SK-N-SH treated with all-trans-retinoic acid at 6 μM for 48 hours (cell line): ENCODE measurements at regions not wholly inside any gene's neighbourhood (a gene's known extent, or its start where the extent isn't known, plus 50 kb on each side); places are given as distances from the start of the nearest gene placed in this dataset.

ENCODE experiments used
- ATAC-seq: fragments of 200-7000 bp; cut with Tn5 transposase; 3 replicates; pipeline ENCODE4 v1.9.1; 2020; ENCODE audit warnings: mild to moderate bottlenecking, moderate library complexity
- ARNTL ChIP-seq: fragments of 450-650 bp; formaldehyde crosslinking; IDR thresholded peaks from 2 replicates; pipeline ENCODE4 v1.5.0; 2020; ENCODE audit warnings: low read depth, mild to moderate bottlenecking, moderate library complexity, borderline replicate concordance
- BACH2 ChIP-seq: fragments of 250-450 bp; sonication (Bioruptor Pico); IDR thresholded peaks from 2 replicates; pipeline ENCODE4 v1.9.0; 2021; ENCODE audit warnings: mild to moderate bottlenecking, borderline replicate concordance
- CSDC2 ChIP-seq: fragments of 250-450 bp; sonication (Bioruptor Pico); IDR thresholded peaks from 2 replicates; pipeline ENCODE4 v1.5.0; 2020; ENCODE audit warnings: mild to moderate bottlenecking, moderate library complexity
- ESRRG ChIP-seq: fragments of 250-450 bp; sonication (Bioruptor Pico); IDR thresholded peaks from 2 replicates; pipeline ENCODE4 v1.6.1; 2021; ENCODE audit warnings: mild to moderate bottlenecking
- GLIS3 ChIP-seq: fragments of 250-450 bp; sonication (Bioruptor Pico); IDR thresholded peaks from 2 replicates; pipeline ENCODE4 v1.5.0; 2020; ENCODE audit warnings: mild to moderate bottlenecking, moderate library complexity
- ISL1 ChIP-seq: fragments of 250-450 bp; sonication (Bioruptor Pico); IDR thresholded peaks from 2 replicates; pipeline ENCODE4 v2.1.2; 2022; ENCODE audit warnings: mild to moderate bottlenecking, moderate library complexity
- OSR1 ChIP-seq: fragments of 250-450 bp; sonication (Bioruptor Pico); IDR thresholded peaks from 2 replicates; pipeline ENCODE4 v1.8.0; 2022; ENCODE audit warnings: moderate library complexity, mild to moderate bottlenecking, inconsistent platforms
- PPARA ChIP-seq: fragments of 250-450 bp; sonication (Bioruptor Pico); IDR thresholded peaks from 2 replicates; pipeline ENCODE4 v1.5.0; 2020; ENCODE audit warnings: mild to moderate bottlenecking, borderline replicate concordance
- RARB ChIP-seq: fragments of 250-450 bp; sonication (Bioruptor Pico); IDR thresholded peaks from 2 replicates; pipeline ENCODE4 v1.8.0; 2021; ENCODE audit warnings: mild to moderate bottlenecking, moderate library complexity
- TCF4 ChIP-seq: fragments of 250-450 bp; sonication (Bioruptor Pico); IDR thresholded peaks from 2 replicates; pipeline ENCODE4 v1.8.0; 2021; ENCODE audit warnings: mild to moderate bottlenecking, moderate library complexity, borderline replicate concordance
- TOX ChIP-seq: fragments of 250-450 bp; sonication (Bioruptor Pico); IDR thresholded peaks from 2 replicates; pipeline ENCODE4 v1.8.0; 2021; ENCODE audit warnings: mild to moderate bottlenecking, moderate library complexity, borderline replicate concordance
- ZC3H10 ChIP-seq: fragments of 250-450 bp; sonication (Bioruptor Pico); IDR thresholded peaks from 2 replicates; pipeline ENCODE4 v1.5.1; 2021; ENCODE audit warnings: mild to moderate bottlenecking, moderate library complexity
- ZFP3 ChIP-seq: fragments of 250-450 bp; sonication (Bioruptor Pico); IDR thresholded peaks from 2 replicates; pipeline ENCODE4 v1.5.0; 2020; ENCODE audit warnings: mild to moderate bottlenecking, moderate library complexity
- ZFP30 ChIP-seq: fragments of 450-650 bp; formaldehyde crosslinking; IDR thresholded peaks from 2 replicates; pipeline ENCODE4 v1.5.0; 2022; ENCODE audit warnings: mild to moderate bottlenecking, moderate library complexity
- ZNF565 ChIP-seq: fragments of 450-650 bp; formaldehyde crosslinking; conservative IDR thresholded peaks from 2 replicates; pipeline ENCODE4 v1.5.0; 2020; ENCODE audit warnings: low read depth, mild to moderate bottlenecking, moderate library complexity
- ZNF70 ChIP-seq: fragments of 450-650 bp; formaldehyde crosslinking; IDR thresholded peaks from 2 replicates; pipeline ENCODE4 v1.5.0; 2020; ENCODE audit warnings: mild to moderate bottlenecking, moderate library complexity
- ZNF8 ChIP-seq: fragments of 450-650 bp; formaldehyde crosslinking; IDR thresholded peaks from 2 replicates; pipeline ENCODE4 v1.5.0; 2020; ENCODE audit warnings: mild to moderate bottlenecking, moderate library complexity
- TF ChIP-seq, protein P1 (sequence below): fragments of 250-450 bp; sonication (Bioruptor Pico); IDR thresholded peaks from 2 replicates; pipeline ENCODE4 v1.5.0; 2020; ENCODE audit warnings: mild to moderate bottlenecking, moderate library complexity
- TF ChIP-seq, protein P2 (sequence below): fragments of 250-450 bp; sonication (Bioruptor Pico); IDR thresholded peaks from 2 replicates; pipeline ENCODE4 v1.8.0; 2020; ENCODE audit warnings: mild to moderate bottlenecking, moderate library complexity, borderline replicate concordance
- TF ChIP-seq, protein P3 (sequence below): fragments of 250-450 bp; sonication (Bioruptor Pico); IDR thresholded peaks from 2 replicates; pipeline ENCODE4 v1.5.1; 2021; ENCODE audit warnings: mild to moderate bottlenecking, moderate library complexity
- TF ChIP-seq, protein P4 (sequence below): fragments of 250-450 bp; sonication (Bioruptor Pico); IDR thresholded peaks from 2 replicates; pipeline ENCODE4 v1.5.1; 2020; ENCODE audit warnings: low read depth, mild to moderate bottlenecking, moderate library complexity

DNA sequence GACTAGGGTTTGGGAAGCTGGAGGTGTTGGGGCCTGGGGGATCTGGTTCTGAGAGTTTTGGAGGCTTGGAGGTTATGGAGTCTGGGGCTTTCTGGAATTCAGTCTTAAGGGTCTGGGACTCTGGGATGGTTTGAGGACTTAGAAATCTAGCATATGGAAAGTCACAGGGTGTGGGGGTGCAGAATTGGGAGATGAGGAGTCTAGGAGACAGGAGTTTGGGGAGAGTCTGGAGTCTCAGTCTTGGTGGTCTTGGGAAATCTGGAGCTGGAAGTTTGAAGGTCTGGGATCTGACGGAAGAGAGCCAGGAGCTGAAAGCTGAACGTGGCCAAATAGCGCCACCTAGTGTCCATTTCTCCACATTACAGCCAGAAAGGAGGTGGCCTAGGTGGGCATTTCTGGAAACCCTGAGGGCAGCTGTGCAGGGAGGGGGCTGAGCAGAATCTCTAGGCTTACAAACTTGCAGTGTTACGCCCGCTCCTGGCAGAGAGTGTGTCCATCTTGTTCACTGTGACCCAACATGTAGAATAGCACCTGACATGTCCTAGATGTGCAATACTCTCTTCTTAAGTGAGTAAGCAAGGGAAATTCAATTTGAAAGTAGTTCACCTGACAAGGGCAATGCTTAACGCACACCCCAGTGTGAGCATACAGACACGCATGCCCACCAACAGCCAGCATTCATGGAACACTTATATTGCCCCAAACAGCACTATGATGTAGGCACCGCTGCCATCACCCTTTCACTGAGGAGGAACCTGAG is 204.8 kb downstream of the TFCP2L1 start:
- ATAC-seq = peak; percentile 73
- no peak for TF ChIP-seq ZFP3 (CRISPR knock-in tag)
- TF ChIP-seq ISL1 (CRISPR knock-in tag) = no peak
- no peak for TF ChIP-seq BACH2 (CRISPR knock-in tag)

DNA sequence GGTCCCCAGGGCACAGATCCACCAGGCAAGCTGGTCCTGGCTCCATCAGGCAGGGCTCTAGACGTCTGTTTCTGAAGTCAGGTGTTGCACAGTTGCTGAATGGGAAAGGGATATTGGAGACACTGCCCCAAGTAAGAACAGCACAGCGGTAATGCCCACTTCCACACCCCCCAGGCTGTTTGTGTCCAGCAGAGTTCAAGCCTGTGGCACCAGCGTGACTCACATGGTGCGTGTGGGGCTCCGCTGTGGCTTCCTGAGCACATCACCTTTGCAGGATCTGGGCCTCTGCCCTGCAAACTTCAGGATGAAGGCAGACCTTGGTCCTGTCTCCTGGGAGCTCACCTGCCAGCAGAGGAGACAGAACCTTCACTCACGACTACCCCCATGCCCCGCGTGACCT is 203.3 kb downstream of the TFCP2L1 start:
- TF ChIP-seq TOX (CRISPR knock-in tag) = no peak
- TF ChIP-seq, protein P1, sequence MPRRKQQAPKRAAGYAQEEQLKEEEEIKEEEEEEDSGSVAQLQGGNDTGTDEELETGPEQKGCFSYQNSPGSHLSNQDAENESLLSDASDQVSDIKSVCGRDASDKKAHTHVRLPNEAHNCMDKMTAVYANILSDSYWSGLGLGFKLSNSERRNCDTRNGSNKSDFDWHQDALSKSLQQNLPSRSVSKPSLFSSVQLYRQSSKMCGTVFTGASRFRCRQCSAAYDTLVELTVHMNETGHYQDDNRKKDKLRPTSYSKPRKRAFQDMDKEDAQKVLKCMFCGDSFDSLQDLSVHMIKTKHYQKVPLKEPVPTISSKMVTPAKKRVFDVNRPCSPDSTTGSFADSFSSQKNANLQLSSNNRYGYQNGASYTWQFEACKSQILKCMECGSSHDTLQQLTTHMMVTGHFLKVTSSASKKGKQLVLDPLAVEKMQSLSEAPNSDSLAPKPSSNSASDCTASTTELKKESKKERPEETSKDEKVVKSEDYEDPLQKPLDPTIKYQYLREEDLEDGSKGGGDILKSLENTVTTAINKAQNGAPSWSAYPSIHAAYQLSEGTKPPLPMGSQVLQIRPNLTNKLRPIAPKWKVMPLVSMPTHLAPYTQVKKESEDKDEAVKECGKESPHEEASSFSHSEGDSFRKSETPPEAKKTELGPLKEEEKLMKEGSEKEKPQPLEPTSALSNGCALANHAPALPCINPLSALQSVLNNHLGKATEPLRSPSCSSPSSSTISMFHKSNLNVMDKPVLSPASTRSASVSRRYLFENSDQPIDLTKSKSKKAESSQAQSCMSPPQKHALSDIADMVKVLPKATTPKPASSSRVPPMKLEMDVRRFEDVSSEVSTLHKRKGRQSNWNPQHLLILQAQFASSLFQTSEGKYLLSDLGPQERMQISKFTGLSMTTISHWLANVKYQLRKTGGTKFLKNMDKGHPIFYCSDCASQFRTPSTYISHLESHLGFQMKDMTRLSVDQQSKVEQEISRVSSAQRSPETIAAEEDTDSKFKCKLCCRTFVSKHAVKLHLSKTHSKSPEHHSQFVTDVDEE (CRISPR knock-in tag) = no peak
- TF ChIP-seq PPARA = no peak
- TF ChIP-seq ARNTL (CRISPR knock-in tag) = no peak
- TF ChIP-seq ZNF8 (CRISPR knock-in tag) = no peak
- no peak for TF ChIP-seq ESRRG (CRISPR knock-in tag)
- TF ChIP-seq GLIS3 = no peak
- no peak for TF ChIP-seq CSDC2 (CRISPR knock-in tag)
- no peak for TF ChIP-seq ZFP30 (CRISPR knock-in tag)
- TF ChIP-seq, protein P2, sequence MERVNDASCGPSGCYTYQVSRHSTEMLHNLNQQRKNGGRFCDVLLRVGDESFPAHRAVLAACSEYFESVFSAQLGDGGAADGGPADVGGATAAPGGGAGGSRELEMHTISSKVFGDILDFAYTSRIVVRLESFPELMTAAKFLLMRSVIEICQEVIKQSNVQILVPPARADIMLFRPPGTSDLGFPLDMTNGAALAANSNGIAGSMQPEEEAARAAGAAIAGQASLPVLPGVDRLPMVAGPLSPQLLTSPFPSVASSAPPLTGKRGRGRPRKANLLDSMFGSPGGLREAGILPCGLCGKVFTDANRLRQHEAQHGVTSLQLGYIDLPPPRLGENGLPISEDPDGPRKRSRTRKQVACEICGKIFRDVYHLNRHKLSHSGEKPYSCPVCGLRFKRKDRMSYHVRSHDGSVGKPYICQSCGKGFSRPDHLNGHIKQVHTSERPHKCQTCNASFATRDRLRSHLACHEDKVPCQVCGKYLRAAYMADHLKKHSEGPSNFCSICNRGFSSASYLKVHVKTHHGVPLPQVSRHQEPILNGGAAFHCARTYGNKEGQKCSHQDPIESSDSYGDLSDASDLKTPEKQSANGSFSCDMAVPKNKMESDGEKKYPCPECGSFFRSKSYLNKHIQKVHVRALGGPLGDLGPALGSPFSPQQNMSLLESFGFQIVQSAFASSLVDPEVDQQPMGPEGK (CRISPR knock-in tag) = no peak
- TF ChIP-seq RARB (CRISPR knock-in tag) = no peak
- no peak for TF ChIP-seq ZNF565 (CRISPR knock-in tag)
- TF ChIP-seq ISL1 (CRISPR knock-in tag) = no peak
- TF ChIP-seq ZC3H10 (CRISPR knock-in tag) = no peak
- no peak for TF ChIP-seq ZFP3 (CRISPR knock-in tag)
- TF ChIP-seq TCF4 (CRISPR knock-in tag) = no peak
- TF ChIP-seq, protein P3, sequence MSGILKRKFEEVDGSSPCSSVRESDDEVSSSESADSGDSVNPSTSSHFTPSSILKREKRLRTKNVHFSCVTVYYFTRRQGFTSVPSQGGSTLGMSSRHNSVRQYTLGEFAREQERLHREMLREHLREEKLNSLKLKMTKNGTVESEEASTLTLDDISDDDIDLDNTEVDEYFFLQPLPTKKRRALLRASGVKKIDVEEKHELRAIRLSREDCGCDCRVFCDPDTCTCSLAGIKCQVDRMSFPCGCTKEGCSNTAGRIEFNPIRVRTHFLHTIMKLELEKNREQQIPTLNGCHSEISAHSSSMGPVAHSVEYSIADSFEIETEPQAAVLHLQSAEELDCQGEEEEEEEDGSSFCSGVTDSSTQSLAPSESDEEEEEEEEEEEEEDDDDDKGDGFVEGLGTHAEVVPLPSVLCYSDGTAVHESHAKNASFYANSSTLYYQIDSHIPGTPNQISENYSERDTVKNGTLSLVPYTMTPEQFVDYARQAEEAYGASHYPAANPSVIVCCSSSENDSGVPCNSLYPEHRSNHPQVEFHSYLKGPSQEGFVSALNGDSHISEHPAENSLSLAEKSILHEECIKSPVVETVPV (CRISPR knock-in tag) = no peak
- TF ChIP-seq OSR1 (CRISPR knock-in tag) = no peak
- no peak for TF ChIP-seq ZNF70 (CRISPR knock-in tag)
- TF ChIP-seq, all 23 proteins: peak for 0
- ATAC-seq = no peak

DNA sequence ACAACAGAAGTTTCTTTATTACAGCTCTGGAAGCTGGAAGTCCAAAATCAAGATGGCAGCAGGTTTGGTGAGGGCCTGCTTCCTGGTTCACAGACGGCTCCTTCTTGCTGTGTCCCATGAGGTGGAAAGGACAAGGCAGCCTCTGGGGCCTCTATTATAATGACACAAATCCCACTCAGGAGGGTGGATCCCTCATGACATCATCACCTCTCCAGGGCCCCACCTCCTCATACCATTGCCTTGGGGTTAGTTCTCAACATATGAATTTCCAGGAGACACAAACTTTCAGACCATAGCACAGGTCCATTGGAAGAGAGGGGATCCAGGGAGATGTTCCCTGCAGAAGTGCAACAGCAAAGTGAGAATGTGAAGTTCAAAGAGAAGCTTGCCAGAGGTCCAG is 202.8 kb downstream of the TFCP2L1 start:
- ATAC-seq = no peak
- no peak for TF ChIP-seq ISL1 (CRISPR knock-in tag)
- TF ChIP-seq, protein P1 (CRISPR knock-in tag) = no peak
- no peak for TF ChIP-seq ZFP30 (CRISPR knock-in tag)
- TF ChIP-seq, protein P2 (CRISPR knock-in tag) = no peak
- TF ChIP-seq, protein P4, sequence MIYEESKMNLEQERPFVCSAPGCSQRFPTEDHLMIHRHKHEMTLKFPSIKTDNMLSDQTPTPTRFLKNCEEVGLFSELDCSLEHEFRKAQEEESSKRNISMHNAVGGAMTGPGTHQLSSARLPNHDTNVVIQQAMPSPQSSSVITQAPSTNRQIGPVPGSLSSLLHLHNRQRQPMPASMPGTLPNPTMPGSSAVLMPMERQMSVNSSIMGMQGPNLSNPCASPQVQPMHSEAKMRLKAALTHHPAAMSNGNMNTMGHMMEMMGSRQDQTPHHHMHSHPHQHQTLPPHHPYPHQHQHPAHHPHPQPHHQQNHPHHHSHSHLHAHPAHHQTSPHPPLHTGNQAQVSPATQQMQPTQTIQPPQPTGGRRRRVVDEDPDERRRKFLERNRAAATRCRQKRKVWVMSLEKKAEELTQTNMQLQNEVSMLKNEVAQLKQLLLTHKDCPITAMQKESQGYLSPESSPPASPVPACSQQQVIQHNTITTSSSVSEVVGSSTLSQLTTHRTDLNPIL (CRISPR knock-in tag) = no peak
- TF ChIP-seq ZNF70 (CRISPR knock-in tag) = no peak
